Fibroblast of pulmonary artery (primary cell): ENCODE measurements at regions not wholly inside any gene's neighbourhood (a gene's known extent, or its start where the extent isn't known, plus 50 kb on each side); places are given as distances from the start of the nearest gene placed in this dataset.

ENCODE experiments used
- DNase-seq: peaks from one replicate; pipeline ENCODE4 v3.0.0-alpha.2; 2010; ENCODE audit warnings: low read depth
- H3K4me3 ChIP-seq: replicated peaks from 2 replicates; pipeline ENCODE4 v1.5.1; 2011; ENCODE audit warnings: low read depth, mild to moderate bottlenecking, control low read depth, low read length, moderate library complexity
- TF ChIP-seq, protein P1 (sequence below): IDR thresholded peaks from 2 replicates; pipeline ENCODE4 v1.5.1; 2011; ENCODE audit warnings: mild to moderate bottlenecking, control low read depth, low read length, inconsistent platforms; ENCODE audit errors: missing control alignments

- no peak overlapping the region for H3K4me3 ChIP-seq
- TF ChIP-seq, protein P1, sequence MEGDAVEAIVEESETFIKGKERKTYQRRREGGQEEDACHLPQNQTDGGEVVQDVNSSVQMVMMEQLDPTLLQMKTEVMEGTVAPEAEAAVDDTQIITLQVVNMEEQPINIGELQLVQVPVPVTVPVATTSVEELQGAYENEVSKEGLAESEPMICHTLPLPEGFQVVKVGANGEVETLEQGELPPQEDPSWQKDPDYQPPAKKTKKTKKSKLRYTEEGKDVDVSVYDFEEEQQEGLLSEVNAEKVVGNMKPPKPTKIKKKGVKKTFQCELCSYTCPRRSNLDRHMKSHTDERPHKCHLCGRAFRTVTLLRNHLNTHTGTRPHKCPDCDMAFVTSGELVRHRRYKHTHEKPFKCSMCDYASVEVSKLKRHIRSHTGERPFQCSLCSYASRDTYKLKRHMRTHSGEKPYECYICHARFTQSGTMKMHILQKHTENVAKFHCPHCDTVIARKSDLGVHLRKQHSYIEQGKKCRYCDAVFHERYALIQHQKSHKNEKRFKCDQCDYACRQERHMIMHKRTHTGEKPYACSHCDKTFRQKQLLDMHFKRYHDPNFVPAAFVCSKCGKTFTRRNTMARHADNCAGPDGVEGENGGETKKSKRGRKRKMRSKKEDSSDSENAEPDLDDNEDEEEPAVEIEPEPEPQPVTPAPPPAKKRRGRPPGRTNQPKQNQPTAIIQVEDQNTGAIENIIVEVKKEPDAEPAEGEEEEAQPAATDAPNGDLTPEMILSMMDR: no peak
- no peak for DNase-seq
These were observed 342.6 kb downstream of the LPIN1 start for GRCh38 chr2:12089001-12089400.

GRCh38 chr2:12089496-12089895 is 343.1 kb downstream of the LPIN1 start:
- TF ChIP-seq, protein P1: no peak
- no peak overlapping the region for H3K4me3 ChIP-seq
- DNase-seq: no peak

- no peak overlapping the region for H3K4me3 ChIP-seq
- DNase-seq: no peak
- TF ChIP-seq, protein P1: no peak
These were observed 343.6 kb downstream of the LPIN1 start for GRCh38 chr2:12090072-12090471.

GRCh38 chr2:12090590-12090989 is 344.2 kb downstream of the LPIN1 start:
- TF ChIP-seq, protein P1: no peak
- H3K4me3 ChIP-seq: no peak overlapping the region
- DNase-seq: no peak

- peak; percentile 34 for DNase-seq
- TF ChIP-seq, protein P1: no peak
These were observed 344.9 kb downstream of the LPIN1 start for GRCh38 chr2:12091201-12091806.

GRCh38 chr2:12094134-12094533 is 347.7 kb downstream of the LPIN1 start:
- TF ChIP-seq, protein P1: no peak
- DNase-seq: no peak
- H3K4me3 ChIP-seq: no peak overlapping the region

More at GRCh38 chr2:12091201-12091806, 344.9 kb downstream of the LPIN1 start:
- H3K4me3 ChIP-seq: no peak overlapping the region
